ENCODE measurements at regions not wholly inside any gene's neighbourhood (a gene's known extent, or its start where the extent isn't known, plus 50 kb on each side); places are given as distances from the start of the nearest gene placed in this dataset.

- DNase-seq (ENCODE audit: insufficient read length, low spot score) (no peak), FAIRE-seq (no peak)
These were observed 466.0 kb downstream of the CAAP1 start for GRCh38 chr9:26426551-26427131.

GRCh38 chr9:26418480-26418879, 474.1 kb downstream of the CAAP1 start:
- DNase-seq (ENCODE audit: insufficient read length, low spot score), result no peak
- no peak for FAIRE-seq

GRCh38 chr9:26415528-26415927, 477.1 kb downstream of the CAAP1 start:
- FAIRE-seq (no peak), DNase-seq (ENCODE audit: insufficient read length, low spot score) (no peak)

- no peak for FAIRE-seq
- no peak for DNase-seq (ENCODE audit: insufficient read length, low spot score)
These were observed 479.0 kb downstream of the CAAP1 start for GRCh38 chr9:26413611-26414010.

- DNase-seq (ENCODE audit: insufficient read length, low spot score) (no peak), FAIRE-seq (no peak)
These were observed 480.2 kb downstream of the CAAP1 start for GRCh38 chr9:26412446-26412845.

GRCh38 chr9:26406676-26407075, 485.9 kb downstream of the CAAP1 start:
- FAIRE-seq (no peak), DNase-seq (ENCODE audit: insufficient read length, low spot score) (no peak)

GRCh38 chr9:26399556-26399955, 493.0 kb downstream of the CAAP1 start:
- no peak for DNase-seq (ENCODE audit: insufficient read length, low spot score)
- no peak for FAIRE-seq

GRCh38 chr9:26394025-26394424, 498.6 kb downstream of the CAAP1 start:
- DNase-seq (ENCODE audit: insufficient read length, low spot score) (no peak), FAIRE-seq (no peak)

- no peak for FAIRE-seq
- no peak for DNase-seq (ENCODE audit: insufficient read length, low spot score)
These were observed 500.0 kb downstream of the CAAP1 start for GRCh38 chr9:26392639-26393038.

- DNase-seq (ENCODE audit: insufficient read length, low spot score), result no peak
- no peak for FAIRE-seq
These were observed 501.6 kb downstream of the CAAP1 start for GRCh38 chr9:26391036-26391435.

GRCh38 chr9:26375448-26375847, 517.2 kb downstream of the CAAP1 start:
- peak; percentile 0 for DNase-seq (ENCODE audit: insufficient read length, low spot score)
- no peak for FAIRE-seq

GRCh38 chr9:26373616-26374015, 519.0 kb downstream of the CAAP1 start:
- DNase-seq (ENCODE audit: insufficient read length, low spot score), result no peak
- no peak for FAIRE-seq

GRCh38 chr9:26371236-26371635, 521.4 kb downstream of the CAAP1 start:
- no peak for DNase-seq (ENCODE audit: insufficient read length, low spot score)

GRCh38 chr9:26369093-26369492, 523.5 kb downstream of the CAAP1 start:
- DNase-seq (ENCODE audit: insufficient read length, low spot score) (peak; percentile 1), FAIRE-seq (no peak)

More at GRCh38 chr9:26371236-26371635, 521.4 kb downstream of the CAAP1 start:
- FAIRE-seq, result no peak

GRCh38 chr9:26368241-26368640, 524.4 kb downstream of the CAAP1 start:
- FAIRE-seq, result no peak
- DNase-seq (ENCODE audit: insufficient read length, low spot score), result no peak

GRCh38 chr9:26361010-26361409, 531.6 kb downstream of the CAAP1 start:
- DNase-seq (ENCODE audit: insufficient read length, low spot score) (no peak), FAIRE-seq (no peak)

- DNase-seq (ENCODE audit: insufficient read length, low spot score) (no peak), FAIRE-seq (no peak)
These were observed 533.8 kb downstream of the CAAP1 start for GRCh38 chr9:26358836-26359235.

- no peak for FAIRE-seq
- no peak for DNase-seq (ENCODE audit: insufficient read length, low spot score)
These were observed 534.7 kb downstream of the CAAP1 start for GRCh38 chr9:26357803-26358344.

- FAIRE-seq (no peak), DNase-seq (ENCODE audit: insufficient read length, low spot score) (no peak)
These were observed 536.1 kb downstream of the CAAP1 start for GRCh38 chr9:26356491-26356890.

- no peak for FAIRE-seq
- no peak for DNase-seq (ENCODE audit: insufficient read length, low spot score)
These were observed 545.6 kb downstream of the CAAP1 start for GRCh38 chr9:26346942-26347477.

GRCh38 chr9:26341545-26341944, 551.1 kb downstream of the CAAP1 start:
- DNase-seq (ENCODE audit: insufficient read length, low spot score) (no peak), FAIRE-seq (no peak)

- FAIRE-seq (no peak), DNase-seq (ENCODE audit: insufficient read length, low spot score) (no peak)
These were observed 552.8 kb downstream of the CAAP1 start for GRCh38 chr9:26339796-26340195.

GRCh38 chr9:26335116-26335515, 557.5 kb downstream of the CAAP1 start:
- no peak for FAIRE-seq
- no peak for DNase-seq (ENCODE audit: insufficient read length, low spot score)

Data from HTR-8/SVneo (cell line).